Kidney (tissue), 13 donors: ENCODE measurements at regions not wholly inside any gene's neighbourhood (a gene's known extent, or its start where the extent isn't known, plus 50 kb on each side); places are given as distances from the start of the nearest gene placed in this dataset.

Experiments used
- DNase-seq, 5 donors: peaks; one replicate each; pipeline ENCODE4 v3.0.0-alpha.2; 2013 to 2020
- FAIRE-seq: peaks from 2 replicates; lab custom pipeline; 2012; peaks lifted over from hg19 to GRCh38; lab: Jason Lieb, UNC
- H3K27ac ChIP-seq, 2 donors: one replicate each; pipeline ENCODE4 v1.7.0; 2013; ENCODE audit warnings: low read depth in 2 of 2, low read length in 2 of 2, inconsistent platforms in 1 of 2
- H3K27me3 ChIP-seq: one replicate; pipeline ENCODE4 v1.7.1; 2013; ENCODE audit warnings: low read length, inconsistent platforms; ENCODE audit not compliant: control insufficient read depth, insufficient read depth
- H3K36me3 ChIP-seq, 3 donors: one replicate each; pipeline versions ENCODE4 v1.7.0 to v1.7.1; 2013; ENCODE audit warnings: low read length in 3 of 3, control low read depth in 1 of 3, inconsistent platforms in 1 of 3; ENCODE audit not compliant: insufficient read depth in 3 of 3, control insufficient read depth in 2 of 3
- H3K4me1 ChIP-seq, 3 donors: one replicate each; pipeline versions ENCODE4 v1.7.0 to v1.7.1; 2013; ENCODE audit warnings: low read length in 3 of 3, inconsistent platforms in 1 of 3, low read depth in 1 of 3; ENCODE audit not compliant: control insufficient read depth in 2 of 3, insufficient read depth in 2 of 3
- H3K4me3 ChIP-seq, 3 donors: one replicate each; pipeline versions ENCODE4 v1.7.0 to v1.8.1; 2013; ENCODE audit warnings: low read length in 3 of 3, control low read depth in 1 of 3, inconsistent platforms in 1 of 3
- H3K9ac ChIP-seq, 3 donors: one replicate each; pipeline versions ENCODE4 v1.7.0 to v1.7.1; 2013; ENCODE audit warnings: low read length in 3 of 3, control low read depth in 1 of 3, inconsistent platforms in 1 of 3
- H3K9me3 ChIP-seq, 3 donors: one replicate each; pipeline versions ENCODE4 v1.7.0 to v1.7.1; 2013; ENCODE audit warnings: low read length in 3 of 3, control low read depth in 1 of 3, inconsistent platforms in 1 of 3; ENCODE audit not compliant: control insufficient read depth in 2 of 3, insufficient read depth in 1 of 3
- intact Hi-C: fragments of 100-400 bp; cut with DNase I; formaldehyde crosslinking; loops from one replicate; pipeline ENCODE4 v1.11.1; 2022
- TF ChIP-seq, protein P1 (sequence below): IDR thresholded peaks from 3 replicates; pipeline ENCODE4 v1.5.1; 2012; ENCODE audit warnings: mild to moderate bottlenecking, moderate library complexity, borderline replicate concordance; ENCODE audit not compliant: insufficient read depth; ENCODE audit errors: extremely low read depth
- donor health status: control.
- donor health status: control.
- donor health status: control.
- donor health status: control.
- donor health status: control.
- donor health status: DM: yes; HTN: yes; CAD: no.
- donor health status: Normal renal cell carcinoma (clear cell type).

DNA sequence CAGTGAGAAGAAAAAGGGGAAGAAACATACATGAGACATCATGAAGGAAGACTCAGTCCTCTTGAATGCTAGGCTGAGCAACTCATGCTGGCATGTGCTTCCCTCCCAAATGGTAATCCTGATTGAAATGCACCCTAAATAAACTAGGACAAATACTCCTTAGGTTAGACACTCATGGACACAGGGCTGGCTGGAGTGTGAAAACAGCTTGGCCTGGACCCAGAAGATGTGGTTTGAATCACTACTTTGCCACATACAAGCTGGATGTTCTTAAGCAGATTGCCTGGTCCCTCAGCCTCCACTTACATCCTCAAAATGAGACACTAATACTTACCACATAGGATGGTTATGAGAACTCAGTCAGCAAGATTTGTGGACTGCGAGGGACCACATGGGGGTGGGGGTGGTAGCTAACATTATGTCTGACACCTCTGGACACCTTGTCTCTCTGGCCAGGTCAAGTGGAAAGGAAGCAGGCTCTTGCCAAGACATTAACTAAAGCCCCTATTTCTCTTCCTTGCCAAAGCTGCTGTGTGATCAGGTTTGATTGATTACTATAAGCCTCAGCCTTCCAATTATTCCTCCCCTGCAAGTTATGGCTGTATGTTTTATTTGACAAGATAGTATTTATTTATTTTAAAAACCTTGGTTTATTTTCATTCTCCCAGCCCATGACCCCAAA lies 138.9 kb upstream of the SLC7A14 start:
- no peak for DNase-seq
- no peaks in the 10 kb centered on the region for H3K4me1 ChIP-seq
- TF ChIP-seq, protein P1, sequence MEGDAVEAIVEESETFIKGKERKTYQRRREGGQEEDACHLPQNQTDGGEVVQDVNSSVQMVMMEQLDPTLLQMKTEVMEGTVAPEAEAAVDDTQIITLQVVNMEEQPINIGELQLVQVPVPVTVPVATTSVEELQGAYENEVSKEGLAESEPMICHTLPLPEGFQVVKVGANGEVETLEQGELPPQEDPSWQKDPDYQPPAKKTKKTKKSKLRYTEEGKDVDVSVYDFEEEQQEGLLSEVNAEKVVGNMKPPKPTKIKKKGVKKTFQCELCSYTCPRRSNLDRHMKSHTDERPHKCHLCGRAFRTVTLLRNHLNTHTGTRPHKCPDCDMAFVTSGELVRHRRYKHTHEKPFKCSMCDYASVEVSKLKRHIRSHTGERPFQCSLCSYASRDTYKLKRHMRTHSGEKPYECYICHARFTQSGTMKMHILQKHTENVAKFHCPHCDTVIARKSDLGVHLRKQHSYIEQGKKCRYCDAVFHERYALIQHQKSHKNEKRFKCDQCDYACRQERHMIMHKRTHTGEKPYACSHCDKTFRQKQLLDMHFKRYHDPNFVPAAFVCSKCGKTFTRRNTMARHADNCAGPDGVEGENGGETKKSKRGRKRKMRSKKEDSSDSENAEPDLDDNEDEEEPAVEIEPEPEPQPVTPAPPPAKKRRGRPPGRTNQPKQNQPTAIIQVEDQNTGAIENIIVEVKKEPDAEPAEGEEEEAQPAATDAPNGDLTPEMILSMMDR = no peak
- intact Hi-C loops = no loop called here
- H3K4me3 ChIP-seq = no peak overlapping the region
- H3K9me3 ChIP-seq = no peaks in the 10 kb centered on the region
- FAIRE-seq = no peak
- no peak overlapping the region for H3K9ac ChIP-seq
- no peaks in the 10 kb centered on the region for H3K27me3 ChIP-seq
- H3K36me3 ChIP-seq = no peaks in the 10 kb centered on the region
- H3K27ac ChIP-seq = no peak overlapping the region

- H3K9ac ChIP-seq = no peak overlapping the region
- no peak overlapping the region for H3K27ac ChIP-seq
- DNase-seq (peak in 2 of 5 donors; percentile 56 to 59), FAIRE-seq (no peak)
- no peaks in the 10 kb centered on the region for H3K4me1 ChIP-seq
- intact Hi-C loops = no loop called here
- H3K9me3 ChIP-seq = no peaks in the 10 kb centered on the region
- H3K4me3 ChIP-seq = no peak overlapping the region
- TF ChIP-seq, protein P1 = no peak
- no peaks in the 10 kb centered on the region for H3K27me3 ChIP-seq
- H3K36me3 ChIP-seq = no peaks in the 10 kb centered on the region
Observed at GRCh38 chr3:170723241-170723640, 137.4 kb upstream of the SLC7A14 start.

DNA sequence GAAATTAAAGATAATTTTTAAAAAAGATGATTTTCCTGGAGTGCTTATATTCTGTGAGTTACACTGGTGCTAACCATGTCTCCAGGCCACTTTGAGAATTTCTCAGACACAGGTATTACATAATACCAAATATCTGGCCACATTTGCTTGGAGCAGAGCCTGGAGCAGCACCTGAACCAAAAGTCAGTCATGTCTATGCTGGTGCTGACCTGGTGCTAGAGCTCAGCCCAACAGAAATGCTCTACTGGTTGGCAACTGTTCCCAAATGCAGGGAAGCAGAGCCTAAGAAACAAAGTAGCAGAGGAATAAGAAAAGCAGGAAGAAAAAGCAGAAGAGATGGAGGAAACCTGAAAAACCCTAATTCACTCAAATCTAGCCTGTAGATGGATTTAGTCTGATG lies 135.7 kb upstream of the SLC7A14 start:
- Histone ChIP-seq H3K27me3 (no peaks in the 10 kb centered on the region), H3K9ac (no peak overlapping the region), H3K4me1 (no peaks in the 10 kb centered on the region), H3K4me3 (no peak overlapping the region), H3K9me3 (no peaks in the 10 kb centered on the region), H3K27ac (no peak overlapping the region), H3K36me3 (no peaks in the 10 kb centered on the region)
- intact Hi-C loops = no loop called here
- TF ChIP-seq, protein P1 = no peak
- FAIRE-seq (no peak), DNase-seq (no peak)

- DNase-seq (no peak), FAIRE-seq (no peak)
- no peak overlapping the region for H3K4me3 ChIP-seq
Observed at GRCh38 chr3:170719300-170719699, 133.4 kb upstream of the SLC7A14 start.

More at GRCh38 chr3:170719300-170719699, 133.4 kb upstream of the SLC7A14 start:
- no peaks in the 10 kb centered on the region for H3K4me1 ChIP-seq
- no peaks in the 10 kb centered on the region for H3K9me3 ChIP-seq
- no peak overlapping the region for H3K9ac ChIP-seq
- TF ChIP-seq, protein P1 = no peak
- intact Hi-C loops = no loop called here
- H3K27ac ChIP-seq = no peak overlapping the region
- no peaks in the 10 kb centered on the region for H3K27me3 ChIP-seq
- no peaks in the 10 kb centered on the region for H3K36me3 ChIP-seq
